ENCODE measurements at regions not wholly inside any gene's neighbourhood (a gene's known extent, or its start where the extent isn't known, plus 50 kb on each side); places are given as distances from the start of the nearest gene placed in this dataset.

DNA sequence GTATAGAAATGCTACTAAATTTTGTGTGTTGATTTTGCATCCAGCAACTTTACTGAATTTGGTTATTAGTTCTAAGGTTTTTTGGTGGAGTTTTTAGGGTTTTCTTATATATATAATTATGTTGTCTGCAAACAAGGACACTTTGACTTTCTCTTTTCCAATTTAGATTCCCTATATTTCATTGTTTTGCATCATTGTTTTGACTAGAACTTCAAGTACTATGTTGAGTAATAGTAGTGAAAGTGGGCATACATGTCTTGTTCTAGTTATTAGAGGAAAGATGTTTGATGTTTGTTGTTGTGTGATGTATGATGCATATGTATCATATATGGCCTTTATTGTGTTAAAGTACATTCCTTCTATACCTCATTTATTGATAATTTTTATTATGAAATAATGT, 362.3 kb upstream of the PRR16 start:
- TF ChIP-seq SIX1 (CRISPR knock-in tag; IDR thresholded peaks at IDR 0.05; ENCODE audit: borderline replicate concordance), result no peak
- TF ChIP-seq JUND (CRISPR knock-in tag; IDR thresholded peaks at IDR 0.05), result no peak
- no peak for TF ChIP-seq KDM1A (CRISPR knock-in tag; IDR thresholded peaks at IDR 0.05)
- no peak for TF ChIP-seq IRF2 (CRISPR knock-in tag; IDR thresholded peaks at IDR 0.05)
- no peak for TF ChIP-seq EP300 (IDR thresholded peaks at IDR 0.05; ENCODE audit: low read depth in 2 of 2, low read length in 2 of 2)
- TF ChIP-seq EP300 (CRISPR knock-in tag; IDR thresholded peaks at IDR 0.05; ENCODE audit: borderline replicate concordance), result no peak
- TF ChIP-seq ZNF704 (CRISPR knock-in tag; IDR thresholded peaks at IDR 0.05; ENCODE audit: borderline replicate concordance), result no peak
- TF ChIP-seq CTCF (CRISPR knock-in tag; IDR thresholded peaks at IDR 0.05), result no peak
- TF ChIP-seq FOXJ3 (CRISPR knock-in tag; IDR thresholded peaks at IDR 0.05; ENCODE audit: borderline replicate concordance), result no peak
- no peak for TF ChIP-seq ZNF329 (CRISPR knock-in tag; IDR thresholded peaks at IDR 0.05; ENCODE audit: low read depth)

Measured in HepG2 (cell line).